Panc1 (cell line): ENCODE measurements at regions not wholly inside any gene's neighbourhood (a gene's known extent, or its start where the extent isn't known, plus 50 kb on each side); places are given as distances from the start of the nearest gene placed in this dataset.

Source experiments
- ATAC-seq: fragments of 200-7000 bp; cut with Tn5 transposase; 2 replicates; pipeline ENCODE4 v1.9.1; 2020; ENCODE audit warnings: mild to moderate bottlenecking, moderate library complexity
- BruUV-seq: library from RNA; stranded (reverse); fragments of 400-500 nt; replicated peaks from 2 replicates; lab custom pipeline; 2021; lab: Mats Ljungman, UMichigan
- CTCF ChIA-PET: fragments of 300-600 bp; sonication (Branson Sonifier 250); formaldehyde crosslinking; loops from one replicate; lab custom pipeline; 2022; ENCODE audit warnings: antibody characterized with exemption; lab: Charles Lee
- POLR2A ChIA-PET: fragments of 300-600 bp; sonication (Branson Sonifier 250); formaldehyde crosslinking; loops from one replicate; lab custom pipeline; 2022; ENCODE audit warnings: antibody characterized with exemption; lab: Charles Lee
- DNase-seq: peaks from one replicate; pipeline ENCODE4 v3.0.0-alpha.2; 2010; ENCODE audit warnings: low read depth, low spot score
- H3K27ac ChIP-seq: 2 replicates; pipeline ENCODE4 v1.5.1; 2011; ENCODE audit warnings: mild to moderate bottlenecking, low read length, inconsistent platforms
- H3K27me3 ChIP-seq: fragments of 200-500 bp; sonication (Bioruptor generic); 2 replicates; pipeline ENCODE4 v1.6.0; 2014; ENCODE audit warnings: low read length, inconsistent platforms; ENCODE audit not compliant: control insufficient read depth, insufficient read depth
- H3K36me3 ChIP-seq: fragments of 200-500 bp; sonication (Bioruptor generic); 2 replicates; pipeline ENCODE4 v1.5.1; 2014; ENCODE audit warnings: inconsistent platforms, mild to moderate bottlenecking, low read length, moderate library complexity; ENCODE audit not compliant: control insufficient read depth, insufficient read depth
- H3K4me1 ChIP-seq: 2 replicates; pipeline ENCODE4 v1.5.1; 2011; ENCODE audit warnings: inconsistent platforms, mild to moderate bottlenecking, low read length, moderate library complexity; ENCODE audit not compliant: control insufficient read depth, insufficient read depth
- H3K4me3 ChIP-seq, 2 experiments: 2 replicates each; pipeline ENCODE4 v1.5.1; 2011 to 2012; ENCODE audit warnings: low read depth in 2 of 2, low read length in 2 of 2, mild to moderate bottlenecking in 2 of 2, inconsistent platforms in 1 of 2, moderate library complexity in 1 of 2
- H3K9me3 ChIP-seq: fragments of 200-500 bp; sonication (Bioruptor generic); 2 replicates; pipeline ENCODE4 v1.5.1; 2014; ENCODE audit warnings: low read depth, mild to moderate bottlenecking, inconsistent platforms, low read length, moderate library complexity; ENCODE audit not compliant: control insufficient read depth, insufficient read depth
- CTCF ChIP-seq: fragments of 450-650 bp; IDR thresholded peaks from 2 replicates; pipeline ENCODE4 v1.5.1; 2017; ENCODE audit warnings: mild to moderate bottlenecking
- POLR2AphosphoS5 ChIP-seq: IDR thresholded peaks from 2 replicates; pipeline ENCODE4 v1.6.1; 2012; ENCODE audit warnings: mild to moderate bottlenecking, low read depth, low read length, moderate library complexity
- REST ChIP-seq, 2 experiments: IDR thresholded peaks; 2 replicates each; pipeline ENCODE4 v1.6.1; 2011 to 2012; ENCODE audit warnings: low read depth in 2 of 2, control low read depth in 1 of 2, low read length in 1 of 2, mild to moderate bottlenecking in 1 of 2, moderate library complexity in 1 of 2; ENCODE audit not compliant: insufficient read depth in 1 of 2
- SIN3A ChIP-seq: IDR thresholded peaks from 2 replicates; pipeline ENCODE4 v1.6.1; 2012; ENCODE audit warnings: low read depth, mild to moderate bottlenecking, low read length, moderate library complexity, borderline replicate concordance; ENCODE audit not compliant: insufficient read depth
- TCF7L2 ChIP-seq: IDR thresholded peaks from 2 replicates; pipeline ENCODE4 v1.6.1; 2011; ENCODE audit warnings: mild to moderate bottlenecking, low read depth, low read length, inconsistent platforms
- in situ Hi-C: cut with HindIII; loops from 2 replicates; pipeline ENCODE4 v1.10.0; 2016; ENCODE audit warnings: low sequenced_read_pairs, low pct_unique_long_range_greater_than_20kb
- intact Hi-C: fragments of 100-400 bp; cut with micrococcal nuclease; formaldehyde crosslinking; loops from one replicate; pipeline ENCODE4 v1.10.0; 2022; ENCODE audit not compliant: unreplicated experiment

DNA sequence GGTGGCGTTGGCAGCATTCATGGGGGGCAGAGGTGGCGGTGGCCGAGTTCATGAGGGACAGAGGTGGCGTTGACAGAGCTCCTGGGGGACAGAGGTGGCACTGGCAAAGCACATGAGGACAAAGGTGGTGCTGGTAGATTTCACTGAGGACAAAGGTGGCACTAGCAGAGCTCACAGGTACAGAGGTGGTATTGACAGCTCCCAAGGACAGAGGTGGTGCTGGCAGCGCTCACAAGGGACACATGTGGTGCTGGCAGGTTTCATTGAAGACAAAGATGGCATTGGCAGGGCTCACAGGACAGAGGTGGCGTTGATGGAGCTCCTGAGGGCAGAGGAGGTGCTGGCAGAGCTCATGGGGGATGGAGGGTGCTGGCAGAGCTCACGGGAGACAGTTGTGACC lies 425.4 kb downstream of the CTTN start:
- Histone ChIP-seq H3K4me3 (no peak overlapping the region), H3K4me1 (no peaks in the 10 kb centered on the region), H3K27ac (no peak overlapping the region), H3K9me3 (no peaks in the 10 kb centered on the region), H3K27me3 (peaks cover 21% of the 10 kb centered on the region), H3K36me3 (no peaks in the 10 kb centered on the region)
- no peak for TF ChIP-seq REST (IDR thresholded peaks at IDR 0.05; ENCODE audit: insufficient read depth in 1 of 2, low read depth in 2 of 2, low read length in 1 of 2)
- no peak for TF ChIP-seq CTCF
- TF ChIP-seq TCF7L2 = no peak
- no peak for TF ChIP-seq SIN3A
- in situ Hi-C loops (no loop called here), intact Hi-C loops (no loop called here)
- no peak for DNase-seq
- POLR2A ChIA-PET = no interaction called here
- no peak for ATAC-seq
- CTCF ChIA-PET = no interaction called here
- no TSS peak for BruUV-seq

GRCh38 chr11:70824605-70825245 lies 426.4 kb downstream of the CTTN start:
- no peaks in the 10 kb centered on the region for H3K36me3 ChIP-seq
- no peak for TF ChIP-seq CTCF
- TF ChIP-seq TCF7L2 = no peak
- no peak for TF ChIP-seq REST (IDR thresholded peaks at IDR 0.05; ENCODE audit: insufficient read depth in 1 of 2, low read depth in 2 of 2, low read length in 1 of 2)
- no peak for TF ChIP-seq POLR2AphosphoS5
- TF ChIP-seq SIN3A = no peak
- H3K9me3 ChIP-seq = no peaks in the 10 kb centered on the region
- intact Hi-C loops = no loop called here
- CTCF ChIA-PET = no interaction called here
- DNase-seq (no peak), ATAC-seq (no peak)
- H3K27me3 ChIP-seq = peaks cover 21% of the 10 kb centered on the region
- no peak overlapping the region for H3K27ac ChIP-seq
- POLR2A ChIA-PET = no interaction called here
- H3K4me1 ChIP-seq = no peaks in the 10 kb centered on the region
- H3K4me3 ChIP-seq = no peak overlapping the region
- BruUV-seq = no TSS peak
- in situ Hi-C loops = no loop called here
